NCI-H510A treated with DMSO at 0.1 percent for 48 hours (cell line): ENCODE measurements at regions not wholly inside any gene's neighbourhood (a gene's known extent, or its start where the extent isn't known, plus 50 kb on each side); places are given as distances from the start of the nearest gene placed in this dataset.
"Not testable (repeated sequence)": the region's sequence is repeated elsewhere in the genome, so short reads cannot be mapped to it uniquely, and the experiment has no call there.

Experiments used
- DNase-seq: peaks from one replicate; lab custom pipeline; 2025; lab: John Stamatoyannopoulos, UW

- DNase-seq, result no peak
Measured at GRCh38 chr6:164695896-164696295, 613.5 kb downstream of the C6orf118 start.

DNA sequence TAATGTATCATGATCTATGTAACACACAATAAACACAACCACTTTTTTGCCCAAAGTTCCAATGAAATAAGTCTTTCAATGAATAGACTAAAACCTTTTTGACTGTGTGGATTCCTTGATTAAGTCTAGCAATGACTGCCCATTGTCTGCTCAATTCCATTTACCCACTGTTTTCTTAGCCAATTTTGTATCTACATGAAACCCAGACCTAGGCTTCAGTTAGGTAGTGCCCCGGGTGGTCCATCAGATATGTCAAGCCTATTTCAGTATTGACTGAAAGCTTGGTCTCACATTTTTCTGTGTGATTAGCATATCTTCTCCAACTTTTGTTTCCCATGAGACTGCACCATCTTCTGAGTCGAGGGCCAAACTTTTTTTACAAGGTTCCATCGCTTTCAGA is 615.0 kb downstream of the C6orf118 start:
- DNase-seq, result no peak

DNA sequence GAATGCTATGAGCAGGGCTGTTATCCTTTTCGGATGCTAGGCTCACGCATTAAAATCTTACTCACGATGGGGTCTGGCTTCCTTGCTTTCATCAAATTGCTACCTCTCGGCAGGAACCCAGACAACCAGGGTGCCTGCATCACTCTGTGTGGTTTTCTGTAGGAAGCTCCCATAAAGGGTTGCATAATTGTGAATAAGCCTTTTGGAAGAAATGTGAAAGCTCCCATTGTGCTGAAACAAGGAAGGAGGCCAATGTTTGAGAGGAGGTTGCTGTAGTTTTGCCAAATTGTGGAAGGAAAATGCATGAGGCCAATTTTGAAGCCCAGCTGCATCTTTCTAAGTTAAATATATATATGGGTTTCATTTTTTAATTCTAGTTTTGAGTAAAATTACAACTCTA is 615.5 kb downstream of the C6orf118 start:
- DNase-seq, result no peak

DNA sequence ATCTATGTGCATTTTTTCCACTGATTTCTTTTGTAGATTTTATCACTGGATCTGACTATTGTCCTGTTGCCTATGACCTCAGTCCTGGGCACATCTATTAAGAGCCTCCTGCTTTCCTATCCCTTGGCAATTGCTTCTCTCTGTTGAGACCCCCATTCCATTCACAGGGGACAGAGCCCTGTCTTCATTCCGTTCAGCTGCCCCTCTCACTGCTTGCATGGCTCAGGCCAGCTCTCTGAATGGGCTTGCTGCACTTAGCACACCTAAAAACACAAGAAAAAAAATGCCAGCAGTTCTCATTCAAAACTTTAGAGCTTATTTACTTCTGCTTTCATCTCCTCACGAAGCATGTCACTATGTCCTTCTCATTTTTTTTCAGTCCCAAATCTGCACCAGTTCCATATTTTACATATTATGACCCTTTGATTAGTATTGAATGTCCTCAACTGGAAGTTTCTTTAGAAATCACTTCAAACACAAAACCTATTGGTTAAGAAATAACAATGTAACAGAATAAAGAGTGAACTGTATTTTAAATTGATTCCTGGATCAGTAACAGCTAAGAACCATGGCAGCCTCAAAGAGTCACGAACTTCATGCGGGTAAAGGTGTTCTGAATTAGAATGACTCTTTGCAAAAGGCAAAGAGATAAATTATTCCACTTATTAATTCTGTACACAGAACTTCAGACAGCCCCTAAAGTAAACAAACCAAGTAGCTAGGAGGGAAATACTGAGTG is 616.5 kb downstream of the C6orf118 start:
- no peak for DNase-seq

DNA sequence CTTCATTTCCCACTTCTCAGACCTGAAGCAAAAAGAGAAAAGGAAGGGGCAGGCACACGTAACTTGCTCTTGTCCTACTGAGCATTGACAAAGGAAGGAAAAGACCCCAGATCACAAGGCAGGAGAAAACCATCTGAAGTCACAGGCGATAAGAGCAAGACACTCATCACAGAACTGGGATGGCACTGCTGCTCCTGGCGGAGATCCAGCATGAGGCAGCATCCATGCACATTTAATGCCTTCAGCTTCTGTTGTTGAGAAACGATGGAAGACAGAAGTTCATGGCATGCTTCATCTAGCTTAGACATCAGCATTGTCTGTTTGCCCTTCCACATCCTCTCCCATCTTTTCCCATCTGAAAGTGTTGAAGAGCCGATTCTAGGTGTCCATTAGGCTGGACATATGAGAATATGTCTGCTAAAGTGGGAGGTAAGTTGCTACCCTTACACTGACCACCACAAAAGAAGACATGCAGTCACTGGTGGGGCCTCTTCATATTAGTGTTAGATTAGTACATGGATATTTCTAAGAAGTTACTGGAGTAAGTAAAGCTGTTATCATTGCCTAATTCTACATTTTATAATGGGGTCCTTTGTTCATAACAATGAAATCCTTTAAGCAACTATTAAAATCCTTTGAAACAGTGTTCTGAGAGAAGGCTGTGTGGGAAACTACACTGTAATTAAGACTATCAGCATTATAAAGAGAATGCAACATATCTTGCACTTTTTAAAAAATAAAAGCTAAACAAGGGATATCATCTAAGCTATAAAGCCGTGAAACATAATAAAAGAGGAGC is 618.5 kb downstream of the C6orf118 start:
- DNase-seq, result no peak

GRCh38 chr6:164690241-164690640 is 619.2 kb downstream of the C6orf118 start:
- DNase-seq, result no peak

DNA sequence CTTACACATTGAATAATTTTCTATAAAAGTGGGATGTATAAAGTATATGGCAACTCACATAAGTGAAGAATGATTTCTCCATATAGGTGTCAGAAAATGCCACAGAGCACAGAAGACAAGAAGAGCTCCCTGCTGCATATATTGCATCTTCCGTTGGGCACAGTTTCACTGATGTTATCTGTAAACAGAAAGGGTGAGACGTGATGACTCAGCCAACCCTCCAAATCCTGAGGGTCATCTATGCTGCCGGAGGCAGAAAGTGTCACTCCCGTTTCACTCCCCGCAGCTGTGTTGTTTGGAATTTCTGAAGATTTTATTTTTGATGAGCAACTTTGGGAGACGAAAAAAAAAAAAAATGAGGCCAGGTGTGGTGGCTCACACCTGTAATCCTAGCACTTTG is 644.1 kb downstream of the C6orf118 start:
- no peak for DNase-seq

- no peak for DNase-seq
Measured at GRCh38 chr6:164663634-164664033, 645.8 kb downstream of the C6orf118 start.

- no peak for DNase-seq
Measured at GRCh38 chr6:164661716-164662115, 647.7 kb downstream of the C6orf118 start.

- DNase-seq, result no peak
Measured at GRCh38 chr6:164660781-164661180, 648.6 kb downstream of the C6orf118 start.

DNA sequence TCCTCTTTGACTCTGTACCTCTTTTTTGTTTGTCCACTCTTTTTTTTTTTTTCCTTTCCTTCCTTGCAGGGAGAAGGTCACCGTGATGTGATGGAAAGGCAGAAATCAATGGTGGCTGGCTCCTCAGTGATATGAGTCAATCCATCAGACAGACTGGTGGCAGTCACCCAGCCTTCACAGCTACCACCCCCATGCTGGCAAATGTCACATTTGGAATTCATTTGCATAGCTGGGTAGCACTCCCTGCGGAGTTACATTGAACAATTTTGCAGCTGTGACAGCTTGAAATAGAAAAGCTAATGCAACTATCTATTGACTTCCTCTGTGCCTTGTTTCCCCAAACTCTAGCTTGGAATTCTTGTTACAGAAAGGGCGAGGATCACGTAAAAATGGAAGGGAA is 668.4 kb downstream of the C6orf118 start:
- no peak for DNase-seq

GRCh38 chr6:164628302-164628931 is 681.0 kb downstream of the C6orf118 start:
- no peak for DNase-seq

GRCh38 chr6:164616917-164617524 is 692.4 kb downstream of the C6orf118 start:
- no peak for DNase-seq

DNA sequence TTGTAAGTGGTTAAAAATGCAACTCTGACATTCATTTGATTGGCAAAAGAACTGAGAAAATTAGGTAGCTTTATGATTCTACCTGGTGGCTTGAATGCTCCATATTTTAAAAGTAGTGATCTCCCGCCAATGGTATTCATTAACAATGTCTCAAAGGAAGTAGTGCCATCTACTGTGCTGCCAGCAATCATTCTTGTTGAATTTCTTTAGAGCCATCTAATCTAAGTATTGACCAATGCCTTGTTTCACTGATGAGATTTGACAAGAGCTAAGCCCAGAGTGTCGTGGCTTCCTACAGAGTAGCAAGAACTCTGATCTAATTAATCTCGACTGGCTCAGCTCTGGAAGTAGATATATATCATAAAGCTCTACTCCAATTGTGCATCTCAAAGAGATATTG is 696.7 kb downstream of the C6orf118 start:
- no peak for DNase-seq

GRCh38 chr6:164610859-164611258 is 698.5 kb downstream of the C6orf118 start:
- DNase-seq, result not testable (repeated sequence)

- not testable (repeated sequence) for DNase-seq
Measured at GRCh38 chr6:164602415-164602814, 707.0 kb downstream of the C6orf118 start.

DNA sequence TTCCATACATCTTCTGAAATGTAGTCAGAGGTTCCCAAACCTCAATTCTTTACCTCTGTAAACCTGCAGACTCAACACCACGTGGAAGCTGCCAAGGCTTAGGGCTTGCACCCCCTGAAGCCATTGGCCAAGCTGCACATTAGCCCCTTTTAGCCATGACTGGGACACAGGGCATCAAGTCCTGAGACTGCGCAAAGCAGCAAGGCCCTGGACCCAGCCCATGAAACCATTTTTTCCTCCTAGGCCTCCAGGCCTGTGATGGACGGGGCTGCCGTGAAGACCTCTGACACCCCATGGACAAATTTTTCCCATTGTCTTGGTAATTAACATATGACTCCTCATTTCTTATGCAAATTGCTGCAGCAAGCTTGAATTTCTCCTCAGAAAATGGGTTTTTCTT is 727.8 kb downstream of the C6orf118 start:
- no peak for DNase-seq

DNA sequence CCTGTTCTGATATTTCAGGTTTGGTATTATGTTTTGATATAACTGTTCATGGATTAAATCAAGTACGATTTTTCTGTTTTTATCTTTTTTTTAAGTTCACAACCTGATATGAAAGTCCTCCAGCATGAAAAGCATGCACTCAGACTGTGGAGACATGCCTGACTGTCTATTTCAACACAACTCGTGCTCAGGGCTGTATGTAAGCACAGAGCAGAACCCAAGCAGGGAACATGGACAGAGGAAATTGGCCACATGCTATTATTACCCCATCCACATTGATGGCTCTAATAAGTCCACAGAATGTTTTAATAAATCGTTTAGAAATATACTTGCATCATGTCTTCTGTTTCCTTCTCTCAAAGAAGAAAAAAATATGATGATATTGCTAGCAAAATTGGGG is 730.4 kb downstream of the C6orf118 start:
- no peak for DNase-seq

DNA sequence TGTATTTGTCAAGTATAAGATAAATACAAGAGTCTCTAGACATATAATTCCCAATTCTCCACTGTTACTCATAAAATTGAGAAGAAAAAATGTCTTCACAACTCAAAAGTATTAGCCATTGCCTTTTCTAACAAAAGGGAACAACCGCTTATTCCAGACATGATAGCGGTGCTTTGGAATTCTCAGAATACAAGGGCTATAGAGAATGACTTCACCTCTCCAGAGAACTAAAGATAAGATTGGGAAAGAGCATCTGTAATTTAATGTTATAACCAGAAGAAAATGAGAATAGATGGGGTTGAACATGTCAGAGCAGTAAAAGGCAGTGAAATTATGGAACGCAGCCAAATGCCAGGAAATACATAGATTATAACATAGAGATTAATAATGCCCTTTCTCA is 730.8 kb downstream of the C6orf118 start:
- no peak for DNase-seq

GRCh38 chr6:164570801-164571200 is 738.6 kb downstream of the C6orf118 start:
- DNase-seq, result no peak

DNA sequence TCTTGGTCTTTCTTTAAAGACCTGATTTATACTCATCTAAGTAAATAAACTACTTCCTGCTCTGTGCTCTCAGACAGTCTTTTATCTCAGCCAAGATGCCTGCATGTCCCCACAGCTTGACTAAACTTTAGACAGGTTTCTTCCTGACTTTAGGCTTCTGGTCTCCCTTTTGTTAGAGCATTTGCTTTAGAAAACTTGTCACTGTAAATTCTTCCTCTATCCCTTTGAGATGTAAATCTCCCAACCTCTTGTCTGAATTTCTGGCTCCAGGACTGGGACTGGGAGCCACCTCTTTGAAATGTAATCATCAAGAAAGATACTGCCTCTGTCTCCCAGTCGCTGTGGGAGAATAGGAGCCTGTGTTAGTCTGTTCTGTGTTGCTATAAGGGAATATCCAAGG is 739.9 kb downstream of the C6orf118 start:
- no peak for DNase-seq

GRCh38 chr6:164563924-164564323 is 745.5 kb downstream of the C6orf118 start:
- DNase-seq, result no peak

GRCh38 chr6:164561656-164562055 is 747.7 kb downstream of the C6orf118 start:
- no peak for DNase-seq
